WTC11 (cell line): ENCODE measurements at regions not wholly inside any gene's neighbourhood (a gene's known extent, or its start where the extent isn't known, plus 50 kb on each side); places are given as distances from the start of the nearest gene placed in this dataset.

Source experiments
- ATF6 ChIP-seq: sonication (generic); formaldehyde crosslinking; IDR thresholded peaks from 2 replicates; pipeline ENCODE4 v1.8.1; 2023; ENCODE audit warnings: mild to moderate bottlenecking, missing genetic modification reagents
- EMX1 ChIP-seq: fragments of 250-450 bp; sonication (Bioruptor Pico); IDR thresholded peaks from 2 replicates; pipeline ENCODE4 v1.8.0; 2021; ENCODE audit warnings: mild to moderate bottlenecking
- GRHL2 ChIP-seq: fragments of 250-450 bp; sonication (Bioruptor Pico); IDR thresholded peaks from 2 replicates; pipeline ENCODE4 v1.8.0; 2022; ENCODE audit warnings: mild to moderate bottlenecking, moderate library complexity; ENCODE audit not compliant: insufficient replicate concordance, severe bottlenecking
- JAZF1 ChIP-seq: fragments of 250-450 bp; sonication (Bioruptor Pico); IDR thresholded peaks from 2 replicates; pipeline ENCODE4 v1.9.0; 2021; ENCODE audit warnings: moderate library complexity, mild to moderate bottlenecking, inconsistent platforms
- SMAD3 ChIP-seq: sonication (generic); formaldehyde crosslinking; IDR thresholded peaks from 2 replicates; pipeline ENCODE4 v1.8.0; 2022; ENCODE audit warnings: missing genetic modification reagents, mild to moderate bottlenecking, borderline replicate concordance
- TEAD1 ChIP-seq: sonication (generic); formaldehyde crosslinking; IDR thresholded peaks from 2 replicates; pipeline ENCODE4 v1.8.0; 2022; ENCODE audit warnings: mild to moderate bottlenecking, missing genetic modification reagents
- TEAD4 ChIP-seq: sonication (generic); formaldehyde crosslinking; IDR thresholded peaks from 2 replicates; pipeline ENCODE4 v1.8.0; 2022; ENCODE audit warnings: mild to moderate bottlenecking, missing genetic modification reagents
- ZNF138 ChIP-seq: sonication (generic); formaldehyde crosslinking; conservative IDR thresholded peaks from 2 replicates; pipeline ENCODE4 v1.8.1; 2022; ENCODE audit warnings: mild to moderate bottlenecking, moderate library complexity, missing genetic modification reagents
- ZSCAN18 ChIP-seq: fragments of 250-450 bp; sonication (Bioruptor Pico); IDR thresholded peaks from 2 replicates; pipeline ENCODE4 v2.1.2; 2022; ENCODE audit warnings: mild to moderate bottlenecking, moderate library complexity
- TF ChIP-seq, protein P1 (sequence below): sonication (generic); formaldehyde crosslinking; IDR thresholded peaks from 2 replicates; pipeline ENCODE4 v1.8.1; 2022; ENCODE audit warnings: low read depth, missing genetic modification reagents, borderline replicate concordance
- TF ChIP-seq, protein P2 (sequence below): sonication (generic); formaldehyde crosslinking; conservative IDR thresholded peaks from 2 replicates; pipeline ENCODE4 v1.8.1; 2023; ENCODE audit warnings: mild to moderate bottlenecking, low read depth, missing genetic modification reagents, moderate library complexity
- TF ChIP-seq, protein P3 (sequence below): fragments of 200-600 bp; IDR thresholded peaks from 2 replicates; pipeline ENCODE4 v1.8.0; 2022; ENCODE audit warnings: antibody characterized with exemption
- TF ChIP-seq, protein P4 (sequence below): sonication (generic); formaldehyde crosslinking; IDR thresholded peaks from 2 replicates; pipeline ENCODE4 v1.8.0; 2022; ENCODE audit warnings: missing genetic modification reagents
- TF ChIP-seq, protein P5 (sequence below): sonication (generic); formaldehyde crosslinking; IDR thresholded peaks from 2 replicates; pipeline ENCODE4 v1.8.0; 2022; ENCODE audit warnings: mild to moderate bottlenecking, missing genetic modification reagents

DNA sequence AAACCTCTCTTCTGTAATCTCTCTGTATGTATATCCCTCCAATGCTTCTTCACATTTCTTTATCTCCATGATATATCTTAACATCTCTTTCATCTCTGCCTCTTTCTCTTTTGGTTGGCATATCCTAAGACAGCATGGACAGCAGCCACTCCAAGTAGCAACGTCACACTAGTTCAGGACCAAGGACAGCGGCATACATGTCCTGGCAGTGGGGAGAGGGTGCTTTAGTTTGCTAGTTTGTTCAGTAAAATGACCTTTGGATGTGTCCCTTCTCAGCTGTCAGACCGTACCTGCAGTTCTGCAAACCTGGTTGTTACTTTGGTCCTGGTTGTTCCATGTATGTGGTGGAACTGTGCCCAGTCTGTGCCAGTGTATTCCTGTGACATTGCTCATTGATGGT is 225.6 kb upstream of the ROPN1 start (continued):
- TF ChIP-seq, protein P1, sequence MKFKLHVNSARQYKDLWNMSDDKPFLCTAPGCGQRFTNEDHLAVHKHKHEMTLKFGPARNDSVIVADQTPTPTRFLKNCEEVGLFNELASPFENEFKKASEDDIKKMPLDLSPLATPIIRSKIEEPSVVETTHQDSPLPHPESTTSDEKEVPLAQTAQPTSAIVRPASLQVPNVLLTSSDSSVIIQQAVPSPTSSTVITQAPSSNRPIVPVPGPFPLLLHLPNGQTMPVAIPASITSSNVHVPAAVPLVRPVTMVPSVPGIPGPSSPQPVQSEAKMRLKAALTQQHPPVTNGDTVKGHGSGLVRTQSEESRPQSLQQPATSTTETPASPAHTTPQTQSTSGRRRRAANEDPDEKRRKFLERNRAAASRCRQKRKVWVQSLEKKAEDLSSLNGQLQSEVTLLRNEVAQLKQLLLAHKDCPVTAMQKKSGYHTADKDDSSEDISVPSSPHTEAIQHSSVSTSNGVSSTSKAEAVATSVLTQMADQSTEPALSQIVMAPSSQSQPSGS (CRISPR knock-in tag), result no peak; the same call in 1 of the 2 replicates
- TF ChIP-seq TEAD1 (CRISPR knock-in tag) (peak; percentile 77; the same call in 1 of the 2 replicates), EMX1 (no peak), SMAD3 (CRISPR knock-in tag) (peak; percentile 90), JAZF1 (CRISPR knock-in tag) (no peak), ZNF138 (CRISPR knock-in tag) (peak; percentile 67; the same call in 1 of the 2 replicates), ZSCAN18 (CRISPR knock-in tag) (no peak), TEAD4 (CRISPR knock-in tag) (peak; percentile 71; the same call in 1 of the 2 replicates), GRHL2 (CRISPR knock-in tag) (no peak), ATF6 (CRISPR knock-in tag) (no peak)
- TF ChIP-seq, protein P2, sequence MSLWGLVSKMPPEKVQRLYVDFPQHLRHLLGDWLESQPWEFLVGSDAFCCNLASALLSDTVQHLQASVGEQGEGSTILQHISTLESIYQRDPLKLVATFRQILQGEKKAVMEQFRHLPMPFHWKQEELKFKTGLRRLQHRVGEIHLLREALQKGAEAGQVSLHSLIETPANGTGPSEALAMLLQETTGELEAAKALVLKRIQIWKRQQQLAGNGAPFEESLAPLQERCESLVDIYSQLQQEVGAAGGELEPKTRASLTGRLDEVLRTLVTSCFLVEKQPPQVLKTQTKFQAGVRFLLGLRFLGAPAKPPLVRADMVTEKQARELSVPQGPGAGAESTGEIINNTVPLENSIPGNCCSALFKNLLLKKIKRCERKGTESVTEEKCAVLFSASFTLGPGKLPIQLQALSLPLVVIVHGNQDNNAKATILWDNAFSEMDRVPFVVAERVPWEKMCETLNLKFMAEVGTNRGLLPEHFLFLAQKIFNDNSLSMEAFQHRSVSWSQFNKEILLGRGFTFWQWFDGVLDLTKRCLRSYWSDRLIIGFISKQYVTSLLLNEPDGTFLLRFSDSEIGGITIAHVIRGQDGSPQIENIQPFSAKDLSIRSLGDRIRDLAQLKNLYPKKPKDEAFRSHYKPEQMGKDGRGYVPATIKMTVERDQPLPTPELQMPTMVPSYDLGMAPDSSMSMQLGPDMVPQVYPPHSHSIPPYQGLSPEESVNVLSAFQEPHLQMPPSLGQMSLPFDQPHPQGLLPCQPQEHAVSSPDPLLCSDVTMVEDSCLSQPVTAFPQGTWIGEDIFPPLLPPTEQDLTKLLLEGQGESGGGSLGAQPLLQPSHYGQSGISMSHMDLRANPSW (CRISPR knock-in tag), result peak; percentile 65; the same call in 1 of the 2 replicates
- TF ChIP-seq, protein P3, sequence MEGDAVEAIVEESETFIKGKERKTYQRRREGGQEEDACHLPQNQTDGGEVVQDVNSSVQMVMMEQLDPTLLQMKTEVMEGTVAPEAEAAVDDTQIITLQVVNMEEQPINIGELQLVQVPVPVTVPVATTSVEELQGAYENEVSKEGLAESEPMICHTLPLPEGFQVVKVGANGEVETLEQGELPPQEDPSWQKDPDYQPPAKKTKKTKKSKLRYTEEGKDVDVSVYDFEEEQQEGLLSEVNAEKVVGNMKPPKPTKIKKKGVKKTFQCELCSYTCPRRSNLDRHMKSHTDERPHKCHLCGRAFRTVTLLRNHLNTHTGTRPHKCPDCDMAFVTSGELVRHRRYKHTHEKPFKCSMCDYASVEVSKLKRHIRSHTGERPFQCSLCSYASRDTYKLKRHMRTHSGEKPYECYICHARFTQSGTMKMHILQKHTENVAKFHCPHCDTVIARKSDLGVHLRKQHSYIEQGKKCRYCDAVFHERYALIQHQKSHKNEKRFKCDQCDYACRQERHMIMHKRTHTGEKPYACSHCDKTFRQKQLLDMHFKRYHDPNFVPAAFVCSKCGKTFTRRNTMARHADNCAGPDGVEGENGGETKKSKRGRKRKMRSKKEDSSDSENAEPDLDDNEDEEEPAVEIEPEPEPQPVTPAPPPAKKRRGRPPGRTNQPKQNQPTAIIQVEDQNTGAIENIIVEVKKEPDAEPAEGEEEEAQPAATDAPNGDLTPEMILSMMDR, result no peak
- TF ChIP-seq, protein P4, sequence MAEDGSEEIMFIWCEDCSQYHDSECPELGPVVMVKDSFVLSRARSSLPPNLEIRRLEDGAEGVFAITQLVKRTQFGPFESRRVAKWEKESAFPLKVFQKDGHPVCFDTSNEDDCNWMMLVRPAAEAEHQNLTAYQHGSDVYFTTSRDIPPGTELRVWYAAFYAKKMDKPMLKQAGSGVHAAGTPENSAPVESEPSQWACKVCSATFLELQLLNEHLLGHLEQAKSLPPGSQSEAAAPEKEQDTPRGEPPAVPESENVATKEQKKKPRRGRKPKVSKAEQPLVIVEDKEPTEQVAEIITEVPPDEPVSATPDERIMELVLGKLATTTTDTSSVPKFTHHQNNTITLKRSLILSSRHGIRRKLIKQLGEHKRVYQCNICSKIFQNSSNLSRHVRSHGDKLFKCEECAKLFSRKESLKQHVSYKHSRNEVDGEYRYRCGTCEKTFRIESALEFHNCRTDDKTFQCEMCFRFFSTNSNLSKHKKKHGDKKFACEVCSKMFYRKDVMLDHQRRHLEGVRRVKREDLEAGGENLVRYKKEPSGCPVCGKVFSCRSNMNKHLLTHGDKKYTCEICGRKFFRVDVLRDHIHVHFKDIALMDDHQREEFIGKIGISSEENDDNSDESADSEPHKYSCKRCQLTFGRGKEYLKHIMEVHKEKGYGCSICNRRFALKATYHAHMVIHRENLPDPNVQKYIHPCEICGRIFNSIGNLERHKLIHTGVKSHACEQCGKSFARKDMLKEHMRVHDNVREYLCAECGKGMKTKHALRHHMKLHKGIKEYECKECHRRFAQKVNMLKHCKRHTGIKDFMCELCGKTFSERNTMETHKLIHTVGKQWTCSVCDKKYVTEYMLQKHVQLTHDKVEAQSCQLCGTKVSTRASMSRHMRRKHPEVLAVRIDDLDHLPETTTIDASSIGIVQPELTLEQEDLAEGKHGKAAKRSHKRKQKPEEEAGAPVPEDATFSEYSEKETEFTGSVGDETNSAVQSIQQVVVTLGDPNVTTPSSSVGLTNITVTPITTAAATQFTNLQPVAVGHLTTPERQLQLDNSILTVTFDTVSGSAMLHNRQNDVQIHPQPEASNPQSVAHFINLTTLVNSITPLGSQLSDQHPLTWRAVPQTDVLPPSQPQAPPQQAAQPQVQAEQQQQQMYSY (CRISPR knock-in tag), result 0 out of 2 replicates have a peak, but pooled peaks have one; percentile 41
- TF ChIP-seq, protein P5, sequence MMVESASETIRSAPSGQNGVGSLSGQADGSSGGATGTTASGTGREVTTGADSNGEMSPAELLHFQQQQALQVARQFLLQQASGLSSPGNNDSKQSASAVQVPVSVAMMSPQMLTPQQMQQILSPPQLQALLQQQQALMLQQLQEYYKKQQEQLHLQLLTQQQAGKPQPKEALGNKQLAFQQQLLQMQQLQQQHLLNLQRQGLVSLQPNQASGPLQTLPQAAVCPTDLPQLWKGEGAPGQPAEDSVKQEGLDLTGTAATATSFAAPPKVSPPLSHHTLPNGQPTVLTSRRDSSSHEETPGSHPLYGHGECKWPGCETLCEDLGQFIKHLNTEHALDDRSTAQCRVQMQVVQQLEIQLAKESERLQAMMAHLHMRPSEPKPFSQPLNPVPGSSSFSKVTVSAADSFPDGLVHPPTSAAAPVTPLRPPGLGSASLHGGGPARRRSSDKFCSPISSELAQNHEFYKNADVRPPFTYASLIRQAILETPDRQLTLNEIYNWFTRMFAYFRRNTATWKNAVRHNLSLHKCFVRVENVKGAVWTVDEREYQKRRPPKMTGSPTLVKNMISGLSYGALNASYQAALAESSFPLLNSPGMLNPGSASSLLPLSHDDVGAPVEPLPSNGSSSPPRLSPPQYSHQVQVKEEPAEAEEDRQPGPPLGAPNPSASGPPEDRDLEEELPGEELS (CRISPR knock-in tag), result peak; percentile 81
